Left lung (tissue), 4 donors: ENCODE measurements at regions not wholly inside any gene's neighbourhood (a gene's known extent, or its start where the extent isn't known, plus 50 kb on each side); places are given as distances from the start of the nearest gene placed in this dataset.

ENCODE experiments used
- ATAC-seq: fragments of 200-7000 bp; cut with Tn5 transposase; one replicate; pipeline ENCODE4 v1.9.1; 2020; ENCODE audit warnings: moderate library complexity
- DNase-seq, 4 donors: peaks; one replicate each; pipeline ENCODE4 v3.0.0-alpha.2; 2013 to 2020
- H3K27ac ChIP-seq, 2 donors: fragments of 200-600 bp; sonication (generic) in 1 of 2; one replicate each; pipeline versions ENCODE4 v1.5.0 to v1.8.0; 2020 to 2021
- H3K27me3 ChIP-seq, 2 donors: fragments of 200-600 bp; sonication (generic) in 1 of 2; one replicate each; pipeline versions ENCODE4 v1.5.0 to v1.8.0; 2020 to 2021
- H3K36me3 ChIP-seq, 2 donors: fragments of 200-600 bp; sonication (generic) in 1 of 2; one replicate each; pipeline versions ENCODE4 v1.5.0 to v1.8.0; 2020 to 2021
- H3K4me1 ChIP-seq, 2 donors: fragments of 200-600 bp; one replicate each; pipeline ENCODE4 v1.8.0; 2021
- H3K4me3 ChIP-seq, 2 donors: fragments of 200-600 bp; sonication (generic) in 1 of 2; one replicate each; pipeline versions ENCODE4 v1.5.0 to v1.8.0; 2020 to 2021; ENCODE audit warnings: mild to moderate bottlenecking in 1 of 2
- H3K9me3 ChIP-seq, 2 donors: fragments of 200-600 bp; sonication (generic) in 1 of 2; one replicate each; pipeline versions ENCODE4 v1.5.0 to v1.8.0; 2020 to 2021
- intact Hi-C, 2 donors: fragments of 100-400 bp; cut with DNase I; formaldehyde crosslinking; loops; one replicate each; pipeline versions ENCODE4 v1.11.2 to v1.14.2; 2022
- TF ChIP-seq, protein P1 (sequence below), 2 donors: fragments of 200-600 bp; sonication (generic) in 1 of 2; IDR thresholded peaks; one replicate each; pipeline versions ENCODE4 v1.5.0 to v1.8.0; 2021; ENCODE audit warnings: antibody characterized with exemption in 2 of 2
- donor health status: DM: no; HTN: yes; CAD: no.
- donor health status: DM: no; HTN: no; CAD: no.

DNA sequence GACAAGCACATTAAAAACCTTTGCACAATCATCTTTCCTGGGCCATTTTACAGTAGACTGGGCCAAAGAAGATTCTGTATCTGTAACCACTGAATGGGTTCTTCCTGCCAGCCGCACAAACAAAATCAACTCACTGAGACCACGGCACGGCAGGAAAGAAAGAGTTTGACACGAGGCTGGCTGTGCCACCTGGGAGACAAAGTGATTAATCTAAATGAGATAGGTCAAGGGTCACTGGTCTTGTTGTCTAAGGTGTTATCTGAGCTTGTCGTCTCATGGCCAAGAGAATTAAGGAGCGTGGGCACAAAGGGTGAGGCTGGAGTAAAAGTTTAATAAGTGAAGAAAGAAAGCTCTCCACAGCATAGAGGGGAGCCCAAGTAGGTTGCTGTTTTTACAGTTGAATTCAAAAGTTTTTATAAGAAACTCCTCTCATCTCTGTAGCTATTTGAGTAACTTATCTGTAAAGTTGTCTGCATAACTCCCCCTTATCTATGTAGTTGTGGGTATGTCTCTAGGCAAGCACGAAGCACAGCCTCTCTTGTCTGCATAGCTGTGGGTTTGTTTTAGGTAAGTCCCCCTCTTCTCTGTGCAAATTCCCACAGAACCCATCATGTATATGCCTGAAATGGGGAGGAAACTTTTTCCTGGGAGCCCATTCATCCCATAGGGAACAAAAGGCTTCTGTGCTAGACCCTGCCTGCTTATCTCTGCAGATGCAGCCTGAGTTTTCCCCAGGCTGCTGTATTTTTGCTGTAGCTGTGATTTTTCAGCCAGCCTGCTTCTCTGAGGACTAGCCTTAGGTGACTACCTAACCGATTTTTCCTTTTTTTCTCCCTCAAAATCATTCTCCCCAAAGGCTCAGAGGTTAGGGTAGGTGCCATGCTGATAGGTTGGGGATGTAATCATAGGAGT, 1314.6 kb upstream of the TMEM132C start:
- H3K36me3 ChIP-seq = no peaks in the 10 kb centered on the region
- no peak overlapping the region for H3K4me3 ChIP-seq
- intact Hi-C loops = no loop called here
- no peak for DNase-seq
- no peaks in the 10 kb centered on the region for H3K27me3 ChIP-seq
- no peak overlapping the region for H3K27ac ChIP-seq
- ATAC-seq = no peak
- TF ChIP-seq, protein P1, sequence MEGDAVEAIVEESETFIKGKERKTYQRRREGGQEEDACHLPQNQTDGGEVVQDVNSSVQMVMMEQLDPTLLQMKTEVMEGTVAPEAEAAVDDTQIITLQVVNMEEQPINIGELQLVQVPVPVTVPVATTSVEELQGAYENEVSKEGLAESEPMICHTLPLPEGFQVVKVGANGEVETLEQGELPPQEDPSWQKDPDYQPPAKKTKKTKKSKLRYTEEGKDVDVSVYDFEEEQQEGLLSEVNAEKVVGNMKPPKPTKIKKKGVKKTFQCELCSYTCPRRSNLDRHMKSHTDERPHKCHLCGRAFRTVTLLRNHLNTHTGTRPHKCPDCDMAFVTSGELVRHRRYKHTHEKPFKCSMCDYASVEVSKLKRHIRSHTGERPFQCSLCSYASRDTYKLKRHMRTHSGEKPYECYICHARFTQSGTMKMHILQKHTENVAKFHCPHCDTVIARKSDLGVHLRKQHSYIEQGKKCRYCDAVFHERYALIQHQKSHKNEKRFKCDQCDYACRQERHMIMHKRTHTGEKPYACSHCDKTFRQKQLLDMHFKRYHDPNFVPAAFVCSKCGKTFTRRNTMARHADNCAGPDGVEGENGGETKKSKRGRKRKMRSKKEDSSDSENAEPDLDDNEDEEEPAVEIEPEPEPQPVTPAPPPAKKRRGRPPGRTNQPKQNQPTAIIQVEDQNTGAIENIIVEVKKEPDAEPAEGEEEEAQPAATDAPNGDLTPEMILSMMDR (IDR thresholded peaks at IDR 0.05) = no peak
- no peaks in the 10 kb centered on the region for H3K4me1 ChIP-seq
- no peaks in the 10 kb centered on the region for H3K9me3 ChIP-seq

- H3K36me3 ChIP-seq = no peaks in the 10 kb centered on the region
- H3K4me3 ChIP-seq = no peak overlapping the region
- intact Hi-C loops = no loop called here
- ATAC-seq (no peak), DNase-seq (no peak)
- no peak overlapping the region for H3K27ac ChIP-seq
- H3K4me1 ChIP-seq = no peaks in the 10 kb centered on the region
- H3K9me3 ChIP-seq = no peaks in the 10 kb centered on the region
- no peaks in the 10 kb centered on the region for H3K27me3 ChIP-seq
- TF ChIP-seq, protein P1 (IDR thresholded peaks at IDR 0.05) = no peak
Observed at GRCh38 chr12:126953365-126953889, 1313.5 kb upstream of the TMEM132C start.

GRCh38 chr12:126960221-126960620, 1306.7 kb upstream of the TMEM132C start:
- Histone ChIP-seq H3K36me3 (no peaks in the 10 kb centered on the region), H3K27me3 (no peaks in the 10 kb centered on the region), H3K4me3 (no peak overlapping the region), H3K9me3 (no peaks in the 10 kb centered on the region), H3K27ac (no peak overlapping the region), H3K4me1 (no peaks in the 10 kb centered on the region)
- ATAC-seq (no peak), DNase-seq (no peak)
- intact Hi-C loops = no loop called here
- TF ChIP-seq, protein P1 (IDR thresholded peaks at IDR 0.05) = no peak

GRCh38 chr12:126960709-126961108, 1306.3 kb upstream of the TMEM132C start:
- H3K27ac ChIP-seq = no peak overlapping the region
- no peaks in the 10 kb centered on the region for H3K4me1 ChIP-seq
- H3K36me3 ChIP-seq = no peaks in the 10 kb centered on the region
- no peaks in the 10 kb centered on the region for H3K27me3 ChIP-seq
- TF ChIP-seq, protein P1 (IDR thresholded peaks at IDR 0.05) = no peak
- no peak for DNase-seq
- no peaks in the 10 kb centered on the region for H3K9me3 ChIP-seq
- ATAC-seq = no peak
- intact Hi-C loops = no loop called here
- H3K4me3 ChIP-seq = no peak overlapping the region

DNA sequence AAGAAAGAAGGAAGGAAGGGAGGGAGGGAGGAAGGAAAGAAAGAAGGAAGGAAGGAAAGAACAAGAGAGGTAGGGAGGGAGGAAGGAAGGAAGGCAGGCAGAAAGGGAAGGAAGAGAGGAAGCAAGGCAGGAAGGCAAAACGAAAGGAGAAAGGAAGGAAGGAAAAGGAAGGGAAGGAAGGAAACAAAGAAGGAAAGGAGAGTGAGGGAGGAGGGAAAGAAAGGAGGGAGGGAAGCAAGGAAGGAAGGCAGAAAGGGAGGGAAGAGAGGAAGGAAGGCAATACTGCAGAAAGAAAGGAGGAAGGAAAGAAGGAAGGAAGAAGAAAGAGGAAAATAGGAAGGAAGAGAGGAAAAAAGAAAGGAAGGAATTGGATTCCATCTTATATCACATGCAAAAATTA, 1303.1 kb upstream of the TMEM132C start:
- no peaks in the 10 kb centered on the region for H3K27me3 ChIP-seq
- H3K36me3 ChIP-seq = no peaks in the 10 kb centered on the region
- H3K4me1 ChIP-seq = no peaks in the 10 kb centered on the region
- intact Hi-C loops = no loop called here
- DNase-seq = no peak
- H3K27ac ChIP-seq = no peak overlapping the region
- TF ChIP-seq, protein P1 (IDR thresholded peaks at IDR 0.05) = no peak
- no peak for ATAC-seq
- H3K4me3 ChIP-seq = no peak overlapping the region
- H3K9me3 ChIP-seq = no peaks in the 10 kb centered on the region
